ENCODE measurements at regions not wholly inside any gene's neighbourhood (a gene's known extent, or its start where the extent isn't known, plus 50 kb on each side); places are given as distances from the start of the nearest gene placed in this dataset.

DNA sequence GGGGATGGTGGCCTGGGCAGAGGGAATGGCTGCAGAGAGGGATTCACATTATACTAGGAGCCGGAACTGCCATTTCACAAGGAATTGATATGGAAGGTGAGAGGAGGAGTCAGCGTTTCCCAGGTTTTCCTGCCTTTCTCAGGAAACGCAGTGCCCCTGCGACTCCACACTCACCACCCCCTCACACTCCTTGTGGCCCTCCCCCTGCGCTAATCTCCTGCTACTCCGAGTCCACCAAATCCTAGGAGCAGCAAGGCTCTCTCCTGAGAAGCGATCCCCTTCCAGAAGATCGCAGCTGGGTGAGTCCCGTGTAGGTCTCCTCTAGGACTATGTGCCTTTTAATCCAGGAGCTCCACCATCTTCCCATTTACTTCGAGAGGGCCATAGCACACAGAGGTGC, 140.6 kb downstream of the VAPA start:
- ATAC-seq = no peak
- intact Hi-C loops (cut with DNase I) = no loop called here
- no peak overlapping the region for H3K27ac ChIP-seq
- peaks cover 0 to 1% (median 0%) of the 10 kb centered on the region in 3 donors for H3K27me3 ChIP-seq (ENCODE audit: insufficient read depth in 3 of 3, low read length in 2 of 3)
- H3K4me3 ChIP-seq = no peak overlapping the region
- DNase-seq = no peak
- no peaks in the 10 kb centered on the region for H3K4me1 ChIP-seq
- 91 to 96% (median 91%) methylated on average over 10 of the region's 10 CpGs for WGBS, 3 donors
- TF ChIP-seq, protein P1, sequence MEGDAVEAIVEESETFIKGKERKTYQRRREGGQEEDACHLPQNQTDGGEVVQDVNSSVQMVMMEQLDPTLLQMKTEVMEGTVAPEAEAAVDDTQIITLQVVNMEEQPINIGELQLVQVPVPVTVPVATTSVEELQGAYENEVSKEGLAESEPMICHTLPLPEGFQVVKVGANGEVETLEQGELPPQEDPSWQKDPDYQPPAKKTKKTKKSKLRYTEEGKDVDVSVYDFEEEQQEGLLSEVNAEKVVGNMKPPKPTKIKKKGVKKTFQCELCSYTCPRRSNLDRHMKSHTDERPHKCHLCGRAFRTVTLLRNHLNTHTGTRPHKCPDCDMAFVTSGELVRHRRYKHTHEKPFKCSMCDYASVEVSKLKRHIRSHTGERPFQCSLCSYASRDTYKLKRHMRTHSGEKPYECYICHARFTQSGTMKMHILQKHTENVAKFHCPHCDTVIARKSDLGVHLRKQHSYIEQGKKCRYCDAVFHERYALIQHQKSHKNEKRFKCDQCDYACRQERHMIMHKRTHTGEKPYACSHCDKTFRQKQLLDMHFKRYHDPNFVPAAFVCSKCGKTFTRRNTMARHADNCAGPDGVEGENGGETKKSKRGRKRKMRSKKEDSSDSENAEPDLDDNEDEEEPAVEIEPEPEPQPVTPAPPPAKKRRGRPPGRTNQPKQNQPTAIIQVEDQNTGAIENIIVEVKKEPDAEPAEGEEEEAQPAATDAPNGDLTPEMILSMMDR (IDR thresholded peaks at IDR 0.05) = no peak
- no peaks in the 10 kb centered on the region for H3K9me3 ChIP-seq
- H3K36me3 ChIP-seq (ENCODE audit: insufficient read depth in 1 of 2, low read depth in 1 of 2) = no peaks in the 10 kb centered on the region

DNA sequence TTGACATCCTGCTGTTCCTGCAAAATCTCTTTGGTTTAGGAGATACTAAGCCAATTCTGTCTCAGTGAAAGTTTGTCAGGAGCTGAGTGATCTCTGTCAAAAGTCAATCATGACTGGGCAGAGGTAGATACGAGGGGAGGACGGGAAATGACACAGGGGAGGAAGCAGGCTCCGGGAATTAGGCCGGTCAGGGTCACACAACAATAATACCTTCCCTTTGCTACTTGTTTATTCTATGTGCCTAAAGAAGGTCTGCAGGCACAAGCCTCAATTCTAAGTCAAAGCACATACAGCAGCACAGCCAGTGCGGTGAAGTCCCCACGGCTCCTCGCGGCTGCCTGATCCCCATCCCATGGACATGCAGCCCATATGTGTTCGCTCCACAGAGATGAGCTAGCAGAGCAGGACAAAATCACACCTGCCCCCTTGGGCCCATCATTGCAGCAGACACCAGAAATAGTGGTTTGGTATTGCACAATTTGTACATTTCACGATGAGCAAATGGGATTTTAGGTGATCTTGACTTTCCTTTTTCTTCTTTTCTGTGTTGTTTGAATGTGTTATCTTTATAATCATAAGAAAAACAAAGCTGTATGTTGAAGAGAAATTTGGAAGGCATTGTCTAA, 141.4 kb downstream of the VAPA start:
- Histone ChIP-seq H3K27ac (no peak overlapping the region), H3K4me3 (no peak overlapping the region), H3K36me3 (ENCODE audit: insufficient read depth in 1 of 2, low read depth in 1 of 2) (no peaks in the 10 kb centered on the region), H3K9me3 (no peaks in the 10 kb centered on the region), H3K4me1 (no peaks in the 10 kb centered on the region), H3K27me3 (ENCODE audit: insufficient read depth in 3 of 3, low read length in 2 of 3) (peaks cover 0 to 1% (median 0%) of the 10 kb centered on the region in 3 donors)
- intact Hi-C loops (cut with DNase I) = no loop called here
- no peak for DNase-seq
- WGBS, 3 donors = 83 to 91% (median 84%) methylated on average over 10 of the region's 10 CpGs
- no peak for ATAC-seq
- TF ChIP-seq, protein P1 (IDR thresholded peaks at IDR 0.05) = no peak

DNA sequence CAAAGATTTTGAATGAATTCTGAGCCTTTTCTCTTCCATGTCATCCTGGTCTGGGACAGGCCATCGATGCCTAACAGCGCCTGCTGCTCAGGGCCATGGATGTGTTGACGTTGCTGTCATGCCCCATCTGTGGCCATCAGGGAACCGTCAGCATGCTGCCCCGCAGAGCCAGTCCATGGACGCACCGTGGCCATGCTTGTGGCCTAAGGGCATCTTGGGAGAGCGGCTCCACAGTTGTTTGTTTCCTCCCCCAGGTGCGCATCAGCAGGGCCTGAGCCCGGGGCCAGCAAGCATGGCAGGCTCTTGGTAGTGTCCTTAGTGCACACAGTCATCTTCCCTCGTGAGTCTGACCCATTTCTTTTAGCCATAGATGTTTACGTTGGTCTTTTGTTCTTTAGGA, 142.7 kb downstream of the VAPA start:
- H3K4me1 ChIP-seq = no peaks in the 10 kb centered on the region
- H3K36me3 ChIP-seq (ENCODE audit: insufficient read depth in 1 of 2, low read depth in 1 of 2) = no peaks in the 10 kb centered on the region
- H3K27ac ChIP-seq = no peak overlapping the region
- no peaks in the 10 kb centered on the region for H3K9me3 ChIP-seq
- no peak for ATAC-seq
- TF ChIP-seq, protein P1 (IDR thresholded peaks at IDR 0.05) = no peak
- intact Hi-C loops (cut with DNase I) = no loop called here
- WGBS, 3 donors = 96 to 97% (median 97%) methylated on average over 12 of the region's 12 CpGs
- no peak overlapping the region for H3K4me3 ChIP-seq
- H3K27me3 ChIP-seq (ENCODE audit: insufficient read depth in 3 of 3, low read length in 2 of 3) = peaks cover 0 to 1% (median 0%) of the 10 kb centered on the region in 3 donors
- DNase-seq = no peak

DNA sequence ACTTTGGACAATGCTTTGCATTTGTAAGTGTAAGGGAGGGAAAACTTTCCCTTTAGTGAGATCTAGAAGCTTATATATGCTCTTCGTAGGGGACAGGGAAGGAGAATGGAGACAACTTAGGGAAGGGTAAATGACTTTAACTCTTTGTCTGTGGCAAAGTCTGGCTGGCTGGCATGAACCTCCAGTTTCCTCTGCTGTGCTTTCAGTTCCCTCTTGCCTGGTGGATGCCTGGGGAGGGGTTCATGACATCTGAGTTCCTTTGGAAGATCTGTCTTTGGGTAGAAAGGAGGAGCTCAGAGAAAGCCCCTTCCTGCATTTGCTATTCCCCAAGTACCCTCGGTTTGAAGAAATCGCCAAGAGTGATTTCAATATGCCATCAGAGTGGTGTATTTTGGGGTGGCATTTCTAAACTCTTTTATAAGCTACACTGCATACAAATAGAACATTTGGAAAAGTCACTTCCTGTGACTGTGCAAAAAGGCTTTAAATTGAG, 143.6 kb downstream of the VAPA start:
- 79 to 87% (median 82%) methylated on average over 3 of the region's 3 CpGs for WGBS, 3 donors
- DNase-seq (no peak), ATAC-seq (no peak)
- intact Hi-C loops (cut with DNase I) = no loop called here
- no peaks in the 10 kb centered on the region for H3K9me3 ChIP-seq
- peaks cover 0 to 1% (median 0%) of the 10 kb centered on the region in 3 donors for H3K27me3 ChIP-seq (ENCODE audit: insufficient read depth in 3 of 3, low read length in 2 of 3)
- H3K36me3 ChIP-seq (ENCODE audit: insufficient read depth in 1 of 2, low read depth in 1 of 2) = no peaks in the 10 kb centered on the region
- TF ChIP-seq, protein P1 (IDR thresholded peaks at IDR 0.05) = no peak
- no peak overlapping the region for H3K27ac ChIP-seq
- H3K4me1 ChIP-seq = no peaks in the 10 kb centered on the region
- no peak overlapping the region for H3K4me3 ChIP-seq

Measured in psoas muscle (tissue), 7 donors.